Renal cortex interstitium (tissue), 11 donors: ENCODE measurements at regions not wholly inside any gene's neighbourhood (a gene's known extent, or its start where the extent isn't known, plus 50 kb on each side); places are given as distances from the start of the nearest gene placed in this dataset.
"Not testable (repeated sequence)": the region's sequence is repeated elsewhere in the genome, so short reads cannot be mapped to it uniquely, and the experiment has no call there.

Experiments
- DNase-seq, 11 donors: peaks; one replicate each; pipeline ENCODE4 v3.0.0-alpha.2; 2013; ENCODE audit warnings: low read depth in 9 of 11, low spot score in 4 of 11; ENCODE audit errors: extremely low read depth in 1 of 11

- no peak for DNase-seq
Observed at GRCh38 chr19:33866696-33867095, 70.0 kb downstream of the KCTD15 start.

- no peak for DNase-seq
Observed at GRCh38 chr19:33868076-33868735, 71.5 kb downstream of the KCTD15 start.

DNA sequence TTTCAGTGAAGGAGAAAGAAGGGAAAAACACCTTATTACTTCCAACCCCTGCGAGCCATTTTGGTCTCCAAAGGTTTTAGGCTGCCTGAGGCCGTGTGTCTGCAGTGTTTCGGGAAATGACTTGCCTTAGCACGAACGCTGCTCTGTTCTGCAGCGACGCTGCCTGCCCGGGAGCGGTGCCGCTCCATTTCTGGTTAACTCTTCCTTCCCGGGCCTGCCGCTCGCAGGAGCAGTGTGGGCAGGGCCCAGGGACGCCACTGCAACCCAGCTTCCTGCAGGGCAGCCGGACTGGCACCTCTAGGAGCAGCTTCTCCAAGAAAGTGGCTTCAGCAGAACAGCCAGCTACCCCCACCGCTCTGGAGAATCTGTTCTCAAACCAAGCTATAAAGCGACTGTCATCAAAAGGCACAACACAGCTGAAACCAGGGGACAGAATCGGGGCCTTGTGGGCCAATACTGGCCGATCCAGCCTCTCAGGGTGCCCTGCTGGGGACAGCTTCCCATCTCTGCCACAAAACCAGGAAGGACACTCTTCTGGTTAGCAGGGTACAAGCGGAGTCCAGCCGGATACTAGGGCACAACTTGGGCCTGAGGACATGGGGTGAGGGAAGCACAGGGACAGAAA is 72.2 kb downstream of the KCTD15 start:
- DNase-seq: peak in 4 of 11 donors; percentile 27 to 42 (median 38)

DNA sequence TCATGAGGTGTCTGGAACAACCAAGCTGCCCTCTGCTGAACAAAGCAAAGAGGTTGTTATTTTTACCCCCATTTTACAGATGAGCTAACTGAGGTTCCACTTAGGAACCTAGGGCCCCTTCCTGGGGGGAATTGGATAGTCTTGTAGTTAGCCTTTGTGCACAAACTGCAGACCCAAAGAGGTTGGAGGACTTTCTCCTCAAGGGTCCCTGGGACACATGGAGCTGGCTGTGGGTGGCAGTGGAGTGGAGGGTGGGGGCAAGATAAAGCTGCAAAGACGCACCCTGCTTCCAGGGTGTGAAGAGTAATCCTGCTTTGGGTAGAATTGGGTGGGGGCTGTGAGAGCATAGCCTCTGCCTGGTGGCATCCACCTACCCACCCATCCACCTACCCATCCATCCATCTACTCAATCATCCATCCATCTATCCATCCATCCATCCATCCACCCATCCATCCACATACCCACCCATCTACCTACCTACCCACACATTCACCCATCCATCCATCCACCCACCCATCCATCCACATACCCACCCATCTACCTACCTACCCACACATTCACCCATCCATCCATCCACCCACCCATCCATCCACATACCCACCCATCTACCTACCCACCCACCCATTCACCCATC is 73.7 kb downstream of the KCTD15 start:
- not testable (repeated sequence) for DNase-seq

GRCh38 chr19:33871605-33872004 is 74.9 kb downstream of the KCTD15 start:
- DNase-seq: no peak

- no peak for DNase-seq
Observed at GRCh38 chr19:33872445-33873320, 76.0 kb downstream of the KCTD15 start.

DNA sequence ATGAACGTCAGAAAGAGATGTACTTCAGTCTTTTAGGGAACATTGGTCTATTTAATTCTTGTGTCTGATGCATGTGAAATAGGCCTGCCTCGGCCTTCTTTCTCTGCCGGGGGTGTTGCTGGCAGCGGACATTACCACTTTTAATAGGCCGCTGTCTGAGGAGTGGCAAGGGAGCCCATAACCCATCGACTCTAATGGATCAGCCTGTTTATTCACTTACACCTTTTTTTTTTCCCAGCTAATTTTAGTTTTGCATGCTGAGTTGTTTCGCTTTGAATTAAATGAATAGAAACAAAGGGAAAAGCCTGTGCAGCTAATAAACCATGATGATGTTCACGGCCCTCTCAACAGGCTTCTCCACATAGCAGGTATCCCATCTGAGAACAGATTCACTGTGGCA is 78.4 kb downstream of the KCTD15 start:
- DNase-seq: no peak

DNA sequence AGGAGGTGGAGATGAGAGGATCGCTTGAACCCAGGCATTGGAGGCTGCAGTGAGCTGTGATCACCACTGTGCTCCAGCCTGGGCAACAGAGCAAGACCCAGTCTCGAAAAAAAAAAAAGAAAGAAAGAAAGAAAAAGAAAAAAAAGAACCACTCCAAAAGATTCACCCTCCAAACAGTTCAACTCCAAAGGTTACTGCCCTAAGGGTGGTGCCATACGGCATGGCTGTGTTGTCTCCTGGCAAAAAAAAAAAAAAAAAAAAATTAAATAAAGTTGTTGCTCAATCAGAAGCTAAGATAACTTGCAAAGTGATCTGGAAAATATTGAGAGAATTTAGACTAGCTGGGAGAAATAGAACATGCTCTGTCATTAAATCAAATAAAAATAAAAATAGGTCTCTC is 79.5 kb downstream of the KCTD15 start:
- DNase-seq: no peak

DNA sequence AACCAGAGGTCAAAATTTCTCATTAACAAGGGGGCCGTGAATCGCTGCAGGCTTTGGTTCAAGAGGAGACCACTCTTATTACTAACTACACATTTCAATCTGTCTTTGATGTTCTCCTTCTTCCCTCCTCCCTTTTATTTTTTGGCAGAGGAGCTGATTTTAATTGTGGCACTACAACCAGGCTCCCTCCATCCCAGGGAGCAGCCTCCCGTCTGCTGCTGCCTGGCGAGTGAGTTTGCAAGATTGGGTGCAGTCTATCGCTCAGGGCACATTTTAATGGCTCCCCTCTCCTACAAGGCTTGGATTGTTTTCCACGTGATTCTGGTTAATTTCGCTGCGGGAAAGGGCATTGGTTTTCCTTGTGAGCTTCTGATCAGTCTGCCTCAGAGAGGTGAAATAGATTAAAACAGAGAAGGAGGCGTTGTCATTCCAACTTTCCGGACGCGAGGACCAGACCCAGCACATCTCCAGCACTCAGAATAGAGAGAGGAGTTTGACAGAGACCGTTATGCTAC is 81.4 kb downstream of the KCTD15 start:
- no peak for DNase-seq

- no peak for DNase-seq
Observed at GRCh38 chr19:33878910-33879810, 82.5 kb downstream of the KCTD15 start.

- no peak for DNase-seq
Observed at GRCh38 chr19:33879818-33880575, 83.3 kb downstream of the KCTD15 start.

- peak in 2 of 11 donors; percentile 59 to 61 for DNase-seq
Observed at GRCh38 chr19:33883859-33884519, 87.3 kb downstream of the KCTD15 start.

GRCh38 chr19:33885236-33885635 is 88.6 kb downstream of the KCTD15 start:
- DNase-seq: no peak

DNA sequence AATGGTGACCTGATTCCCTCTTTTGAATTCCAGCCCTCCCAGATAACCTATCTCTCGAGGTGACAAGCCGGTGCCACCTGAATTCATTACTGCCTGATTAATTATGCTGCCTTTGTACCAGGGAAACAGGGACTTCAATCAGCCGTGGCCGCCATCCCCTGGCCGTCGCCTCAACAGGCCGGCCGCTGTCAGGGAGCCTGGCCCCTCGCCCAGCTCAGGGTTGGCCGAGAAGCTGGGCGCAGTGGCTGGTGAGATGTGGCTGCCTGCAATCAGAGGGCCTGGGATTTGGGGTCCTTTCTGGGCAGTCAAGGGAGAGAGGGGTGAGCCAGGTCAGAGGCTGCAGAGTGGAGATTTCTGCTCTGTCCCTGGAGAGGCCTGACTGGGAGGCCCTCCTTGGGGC is 91.2 kb downstream of the KCTD15 start:
- DNase-seq: no peak

GRCh38 chr19:33888665-33889064 is 92.0 kb downstream of the KCTD15 start:
- DNase-seq: no peak

DNA sequence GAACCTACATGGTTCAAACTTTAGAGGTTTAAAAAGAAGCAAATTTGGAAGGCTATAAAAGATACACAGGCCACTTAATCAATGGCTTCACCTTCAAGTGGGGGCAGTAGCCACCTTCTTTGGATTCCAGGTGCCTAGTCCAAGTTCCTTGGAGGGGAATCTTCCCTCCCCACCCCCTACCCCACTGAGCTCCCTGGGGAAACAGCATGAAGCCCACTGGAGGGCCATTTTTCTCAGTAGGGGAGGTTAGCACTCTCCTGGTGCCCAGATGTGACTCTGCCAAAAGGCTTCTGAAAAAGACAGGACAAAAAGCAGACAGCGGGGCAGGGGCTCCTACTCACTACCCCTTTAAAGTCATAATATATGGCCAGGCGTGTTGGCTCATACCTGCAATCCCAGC is 93.9 kb downstream of the KCTD15 start:
- DNase-seq: no peak

GRCh38 chr19:33891773-33892172 is 95.1 kb downstream of the KCTD15 start:
- DNase-seq: no peak
